K562 (cell line): ENCODE measurements at regions not wholly inside any gene's neighbourhood (a gene's known extent, or its start where the extent isn't known, plus 50 kb on each side); places are given as distances from the start of the nearest gene placed in this dataset.

Experiments used
- ATAC-seq: fragments of 200-7000 bp; cut with Tn5 transposase; 3 replicates; pipeline ENCODE4 v1.9.1; 2020; ENCODE audit warnings: moderate library complexity
- BruUV-seq: library from RNA; stranded (reverse); fragments of 400-500 nt; replicated peaks from 2 replicates; lab custom pipeline; 2021; lab: Mats Ljungman, UMichigan
- CTCF ChIA-PET: fragments of 300-600 bp; formaldehyde crosslinking; extraction: SDS; loops from one replicate; lab custom pipeline; 2021; ENCODE audit warnings: low intra/inter-chr PET ratio; lab: Yijun Ruan, JAX
- POLR2A ChIA-PET: fragments of 300-600, 350-650 bp; sonication (Branson Sonifier 250); formaldehyde crosslinking; extraction: SDS; loops from one replicate; lab custom pipeline; 2021; ENCODE audit warnings: antibody characterized with exemption, inconsistent platforms; lab: Yijun Ruan, JAX
- DNase-seq, 4 experiments: peaks; one replicate each; pipeline versions ENCODE4 v3.0.0 to v3.0.0-alpha.2; 2011 to 2018; ENCODE audit warnings: low spot score in 3 of 4, mixed read lengths in 3 of 4; ENCODE audit errors: extremely low read depth in 1 of 4
- FAIRE-seq: peaks from 2 replicates; lab custom pipeline; 2011; peaks lifted over from hg19 to GRCh38; lab: Jason Lieb, UNC
- H2AFZ ChIP-seq: 2 replicates; pipeline ENCODE4 v1.6.0; 2011; ENCODE audit warnings: low read depth, low read length, control low read depth, inconsistent platforms
- H3K27ac ChIP-seq: fragments of 200-600 bp; 3 replicates; pipeline ENCODE4 v1.8.0; 2011; ENCODE audit warnings: low read depth, mild to moderate bottlenecking, control low read depth, inconsistent platforms, low read length, moderate library complexity, mixed read lengths; ENCODE audit errors: extremely low read depth
- H3K27me3 ChIP-seq, 2 experiments: fragments of 300-600 bp in 1 of 2; 2 replicates in 1 of 2; 3 replicates in 1 of 2; pipeline versions ENCODE4 v1.6.0 to v1.8.0; 2011; ENCODE audit warnings: inconsistent platforms in 2 of 2, low read length in 2 of 2, mild to moderate bottlenecking in 1 of 2, mixed read lengths in 1 of 2, moderate library complexity in 1 of 2; ENCODE audit not compliant: control insufficient read depth in 2 of 2, insufficient read depth in 2 of 2
- H3K36me3 ChIP-seq: fragments of 300-600 bp; 3 replicates; pipeline ENCODE4 v1.8.0; 2011; ENCODE audit warnings: mild to moderate bottlenecking, low read length, inconsistent platforms; ENCODE audit not compliant: control insufficient read depth, insufficient read depth
- H3K4me1 ChIP-seq, 2 experiments: fragments of 200-600 bp in 1 of 2; replicated peaks in 1 of 2; 2 replicates in 1 of 2; 3 replicates in 1 of 2; pipeline versions ENCODE4 v1.5.1 to v1.8.0; 2011; ENCODE audit warnings: inconsistent platforms in 2 of 2, low read length in 2 of 2, mild to moderate bottlenecking in 1 of 2, mixed read lengths in 1 of 2, moderate library complexity in 1 of 2; ENCODE audit not compliant: control insufficient read depth in 2 of 2, insufficient read depth in 2 of 2
- H3K4me2 ChIP-seq: 2 replicates; pipeline ENCODE4 v1.6.1; 2011; ENCODE audit warnings: low read length, control low read depth, inconsistent platforms, mixed read lengths; ENCODE audit not compliant: insufficient read depth
- H3K4me3 ChIP-seq: fragments of 200-600 bp; sonication (generic), shearing (Covaris generic); 2 replicates; pipeline ENCODE4 v1.5.1; 2016; ENCODE audit warnings: control low read depth, inconsistent platforms
- H3K79me2 ChIP-seq: fragments of 200-600 bp; 3 replicates; pipeline ENCODE4 v1.8.0; 2011; ENCODE audit warnings: low read length, inconsistent platforms; ENCODE audit not compliant: control insufficient read depth, insufficient read depth
- H3K9ac ChIP-seq, 2 experiments: 2 replicates each; pipeline versions ENCODE4 v1.6.0 to v1.6.1; 2011; ENCODE audit warnings: low read depth in 2 of 2, low read length in 2 of 2, control low read depth in 1 of 2, inconsistent platforms in 1 of 2, mild to moderate bottlenecking in 1 of 2, mixed read lengths in 1 of 2; ENCODE audit not compliant: insufficient read depth in 1 of 2
- H3K9me1 ChIP-seq: one replicate; pipeline ENCODE4 v1.6.0; 2011; ENCODE audit warnings: inconsistent platforms, mild to moderate bottlenecking, low read length, moderate library complexity; ENCODE audit not compliant: control insufficient read depth, insufficient read depth
- H3K9me3 ChIP-seq: replicated peaks from 2 replicates; pipeline ENCODE4 v1.5.1; 2011; ENCODE audit warnings: low read depth, low read length, inconsistent platforms; ENCODE audit not compliant: control insufficient read depth, insufficient read depth
- H4K20me1 ChIP-seq: replicated peaks from 2 replicates; pipeline ENCODE4 v1.6.1; 2011; ENCODE audit warnings: low read length, inconsistent platforms, mixed read lengths; ENCODE audit not compliant: control insufficient read depth, insufficient read depth
- MAZ ChIP-seq, 2 experiments: fragments of 450-650 bp in 1 of 2; sonication (generic) in 1 of 2; formaldehyde crosslinking; IDR thresholded peaks in 1 of 2; conservative IDR thresholded peaks in 1 of 2; 2 replicates each; pipeline versions ENCODE4 v1.4.0 to v1.5.0; 2020; ENCODE audit warnings: mild to moderate bottlenecking in 1 of 2, missing genetic modification reagents in 1 of 2
- RFX1 ChIP-seq: fragments of 450-650 bp; IDR thresholded peaks from 2 replicates; pipeline ENCODE4 v1.6.1; 2016; ENCODE audit warnings: mild to moderate bottlenecking, moderate library complexity
- SMARCB1 ChIP-seq: IDR thresholded peaks from 2 replicates; pipeline ENCODE4 v1.6.1; 2011; ENCODE audit warnings: improper control_type of control experiment, low read depth; ENCODE audit not compliant: insufficient read length
- SNIP1 ChIP-seq: fragments of 450-650 bp; IDR thresholded peaks from 2 replicates; pipeline ENCODE4 v1.7.1; 2017; ENCODE audit warnings: low read depth, mild to moderate bottlenecking
- WGBS: fragments of 100-300 bp; shearing (Covaris generic); methylation state at CpG from one replicate; pipeline ENCODE4 v1.1.6; 2016; ENCODE audit warnings: low coverage, mixed read lengths; ENCODE audit not compliant: insufficient coverage; ENCODE audit errors: missing lambda C conversion rate; 5-methylcytosine and 5-hydroxymethylcytosine counted together
- in situ Hi-C: fragments of 300-500 bp; cut with MboI; formaldehyde crosslinking; loops from 4 replicates; pipeline ENCODE4 v1.15.0; 2018; ENCODE audit warnings: inconsistent platforms, mixed read lengths
- intact Hi-C: fragments of 100-400 bp; cut with micrococcal nuclease; formaldehyde crosslinking; loops from 2 replicates; pipeline ENCODE4 v1.14.2; 2022
- TF ChIP-seq, protein P1 (sequence below): fragments of 450-650 bp; IDR thresholded peaks from 2 replicates; pipeline ENCODE4 v1.6.1; 2017; ENCODE audit warnings: mild to moderate bottlenecking, moderate library complexity
- TF ChIP-seq, protein P2 (sequence below): fragments of 450-650 bp; conservative IDR thresholded peaks from 2 replicates; pipeline ENCODE4 v1.6.1; 2016; ENCODE audit warnings: missing genetic modification characterization, low read depth, mild to moderate bottlenecking, control low read depth, missing compliant biosample characterization

GRCh38 chr2:205850132-205850531 lies 167.8 kb downstream of the NRP2 start:
- H4K20me1 ChIP-seq = no peaks in the 10 kb centered on the region
- CTCF ChIA-PET = no interaction called here
- no peak overlapping the region for H2AFZ ChIP-seq
- WGBS = 0% methylated on average over 5 of the region's 5 CpGs
- TF ChIP-seq SNIP1 (no peak), SMARCB1 (no peak), MAZ (CRISPR knock-in tag; conservative IDR thresholded peaks at IDR 0.05 in 1 of 2, IDR thresholded peaks at IDR 0.05 in 1 of 2) (no peak)
- TF ChIP-seq, protein P1, sequence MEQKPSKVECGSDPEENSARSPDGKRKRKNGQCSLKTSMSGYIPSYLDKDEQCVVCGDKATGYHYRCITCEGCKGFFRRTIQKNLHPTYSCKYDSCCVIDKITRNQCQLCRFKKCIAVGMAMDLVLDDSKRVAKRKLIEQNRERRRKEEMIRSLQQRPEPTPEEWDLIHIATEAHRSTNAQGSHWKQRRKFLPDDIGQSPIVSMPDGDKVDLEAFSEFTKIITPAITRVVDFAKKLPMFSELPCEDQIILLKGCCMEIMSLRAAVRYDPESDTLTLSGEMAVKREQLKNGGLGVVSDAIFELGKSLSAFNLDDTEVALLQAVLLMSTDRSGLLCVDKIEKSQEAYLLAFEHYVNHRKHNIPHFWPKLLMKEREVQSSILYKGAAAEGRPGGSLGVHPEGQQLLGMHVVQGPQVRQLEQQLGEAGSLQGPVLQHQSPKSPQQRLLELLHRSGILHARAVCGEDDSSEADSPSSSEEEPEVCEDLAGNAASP = no peak
- no peak overlapping the region for H3K4me2 ChIP-seq
- peaks cover 0 to 13% of the 10 kb centered on the region in 2 experiments; a peak in 3 of 5 replicates for H3K27me3 ChIP-seq
- ATAC-seq (no peak), DNase-seq (no peak), FAIRE-seq (no peak)
- H3K9ac ChIP-seq = no peak overlapping the region
- no peaks in the 10 kb centered on the region for H3K36me3 ChIP-seq
- no TSS peak for BruUV-seq
- H3K4me3 ChIP-seq = no peak overlapping the region
- no peak overlapping the region for H3K27ac ChIP-seq
- H3K4me1 ChIP-seq = no peaks in the 10 kb centered on the region
- H3K79me2 ChIP-seq = no peaks in the 10 kb centered on the region
- no peaks in the 10 kb centered on the region for H3K9me3 ChIP-seq
- POLR2A ChIA-PET = no interaction called here
- in situ Hi-C loops (no loop called here), intact Hi-C loops (no loop called here)
- no peaks in the 10 kb centered on the region for H3K9me1 ChIP-seq

DNA sequence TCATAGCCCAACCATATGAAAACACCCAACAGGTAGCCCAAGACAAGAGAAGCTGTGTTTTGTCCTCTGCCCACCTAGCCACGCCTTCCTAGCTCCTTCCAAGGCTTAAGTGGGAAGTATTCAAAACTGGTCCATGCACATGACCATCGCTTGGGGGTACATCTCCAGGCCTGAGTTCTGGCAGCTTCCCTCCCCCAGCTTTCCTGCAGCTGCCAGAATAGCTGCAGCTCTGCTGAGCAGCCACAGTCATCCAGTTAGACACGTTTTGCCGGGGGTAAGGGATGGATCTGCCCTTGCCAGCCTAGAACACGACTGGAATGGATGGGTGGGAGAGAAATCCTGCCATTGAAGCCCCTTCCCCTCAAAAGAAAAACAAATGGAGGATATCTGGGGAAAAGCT lies 166.8 kb downstream of the NRP2 start:
- ChIA-PET POLR2A (no interaction called here), CTCF (no interaction called here)
- ATAC-seq (no peak), FAIRE-seq (no peak), DNase-seq (no peak)
- in situ Hi-C loops (no loop called here), intact Hi-C loops (no loop called here)
- TF ChIP-seq, protein P2, sequence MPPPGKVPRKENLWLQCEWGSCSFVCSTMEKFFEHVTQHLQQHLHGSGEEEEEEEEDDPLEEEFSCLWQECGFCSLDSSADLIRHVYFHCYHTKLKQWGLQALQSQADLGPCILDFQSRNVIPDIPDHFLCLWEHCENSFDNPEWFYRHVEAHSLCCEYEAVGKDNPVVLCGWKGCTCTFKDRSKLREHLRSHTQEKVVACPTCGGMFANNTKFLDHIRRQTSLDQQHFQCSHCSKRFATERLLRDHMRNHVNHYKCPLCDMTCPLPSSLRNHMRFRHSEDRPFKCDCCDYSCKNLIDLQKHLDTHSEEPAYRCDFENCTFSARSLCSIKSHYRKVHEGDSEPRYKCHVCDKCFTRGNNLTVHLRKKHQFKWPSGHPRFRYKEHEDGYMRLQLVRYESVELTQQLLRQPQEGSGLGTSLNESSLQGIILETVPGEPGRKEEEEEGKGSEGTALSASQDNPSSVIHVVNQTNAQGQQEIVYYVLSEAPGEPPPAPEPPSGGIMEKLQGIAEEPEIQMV (tag) = no peak
- TF ChIP-seq RFX1 = no peak
- no peaks in the 10 kb centered on the region for H3K4me1 ChIP-seq
- peaks cover 0 to 13% of the 10 kb centered on the region in 2 experiments; a peak in 2 of 5 replicates for H3K27me3 ChIP-seq
- no peak overlapping the region for H3K9ac ChIP-seq
- H3K4me3 ChIP-seq = no peak overlapping the region
- no peaks in the 10 kb centered on the region for H3K36me3 ChIP-seq
- no peaks in the 10 kb centered on the region for H4K20me1 ChIP-seq
- BruUV-seq = no TSS peak
- no peak overlapping the region for H3K27ac ChIP-seq
- H3K4me2 ChIP-seq = no peak overlapping the region
- 0% methylated on average over 4 of the region's 5 CpGs for WGBS
- H3K79me2 ChIP-seq = no peaks in the 10 kb centered on the region
- H2AFZ ChIP-seq = no peak overlapping the region
- H3K9me1 ChIP-seq = no peaks in the 10 kb centered on the region
- no peaks in the 10 kb centered on the region for H3K9me3 ChIP-seq
